ENCODE measurements at regions not wholly inside any gene's neighbourhood (a gene's known extent, or its start where the extent isn't known, plus 50 kb on each side); places are given as distances from the start of the nearest gene placed in this dataset.

- Histone ChIP-seq H3K4me3 (no peak overlapping the region), H3K27ac (no peak overlapping the region), H3K9me3 (peaks cover 0 to 6% of the 10 kb centered on the region in 2 donors), H3K4me1 (no peaks in the 10 kb centered on the region), H3K27me3 (no peaks in the 10 kb centered on the region), H3K36me3 (no peaks in the 10 kb centered on the region)
- TF ChIP-seq, protein P1, sequence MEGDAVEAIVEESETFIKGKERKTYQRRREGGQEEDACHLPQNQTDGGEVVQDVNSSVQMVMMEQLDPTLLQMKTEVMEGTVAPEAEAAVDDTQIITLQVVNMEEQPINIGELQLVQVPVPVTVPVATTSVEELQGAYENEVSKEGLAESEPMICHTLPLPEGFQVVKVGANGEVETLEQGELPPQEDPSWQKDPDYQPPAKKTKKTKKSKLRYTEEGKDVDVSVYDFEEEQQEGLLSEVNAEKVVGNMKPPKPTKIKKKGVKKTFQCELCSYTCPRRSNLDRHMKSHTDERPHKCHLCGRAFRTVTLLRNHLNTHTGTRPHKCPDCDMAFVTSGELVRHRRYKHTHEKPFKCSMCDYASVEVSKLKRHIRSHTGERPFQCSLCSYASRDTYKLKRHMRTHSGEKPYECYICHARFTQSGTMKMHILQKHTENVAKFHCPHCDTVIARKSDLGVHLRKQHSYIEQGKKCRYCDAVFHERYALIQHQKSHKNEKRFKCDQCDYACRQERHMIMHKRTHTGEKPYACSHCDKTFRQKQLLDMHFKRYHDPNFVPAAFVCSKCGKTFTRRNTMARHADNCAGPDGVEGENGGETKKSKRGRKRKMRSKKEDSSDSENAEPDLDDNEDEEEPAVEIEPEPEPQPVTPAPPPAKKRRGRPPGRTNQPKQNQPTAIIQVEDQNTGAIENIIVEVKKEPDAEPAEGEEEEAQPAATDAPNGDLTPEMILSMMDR (IDR thresholded peaks at IDR 0.05) = no peak
- no peak for DNase-seq (ENCODE audit: low spot score)
Observed at GRCh38 chr5:167678481-167678880, 613.0 kb upstream of the WWC1 start.

GRCh38 chr5:167684251-167684650 lies 607.2 kb upstream of the WWC1 start:
- H3K27me3 ChIP-seq = no peaks in the 10 kb centered on the region
- no peaks in the 10 kb centered on the region for H3K36me3 ChIP-seq
- no peak overlapping the region for H3K4me3 ChIP-seq
- no peaks in the 10 kb centered on the region for H3K4me1 ChIP-seq
- no peaks in the 10 kb centered on the region for H3K9me3 ChIP-seq
- TF ChIP-seq, protein P1 (IDR thresholded peaks at IDR 0.05) = no peak
- no peak overlapping the region for H3K27ac ChIP-seq
- DNase-seq (ENCODE audit: low spot score) = no peak

DNA sequence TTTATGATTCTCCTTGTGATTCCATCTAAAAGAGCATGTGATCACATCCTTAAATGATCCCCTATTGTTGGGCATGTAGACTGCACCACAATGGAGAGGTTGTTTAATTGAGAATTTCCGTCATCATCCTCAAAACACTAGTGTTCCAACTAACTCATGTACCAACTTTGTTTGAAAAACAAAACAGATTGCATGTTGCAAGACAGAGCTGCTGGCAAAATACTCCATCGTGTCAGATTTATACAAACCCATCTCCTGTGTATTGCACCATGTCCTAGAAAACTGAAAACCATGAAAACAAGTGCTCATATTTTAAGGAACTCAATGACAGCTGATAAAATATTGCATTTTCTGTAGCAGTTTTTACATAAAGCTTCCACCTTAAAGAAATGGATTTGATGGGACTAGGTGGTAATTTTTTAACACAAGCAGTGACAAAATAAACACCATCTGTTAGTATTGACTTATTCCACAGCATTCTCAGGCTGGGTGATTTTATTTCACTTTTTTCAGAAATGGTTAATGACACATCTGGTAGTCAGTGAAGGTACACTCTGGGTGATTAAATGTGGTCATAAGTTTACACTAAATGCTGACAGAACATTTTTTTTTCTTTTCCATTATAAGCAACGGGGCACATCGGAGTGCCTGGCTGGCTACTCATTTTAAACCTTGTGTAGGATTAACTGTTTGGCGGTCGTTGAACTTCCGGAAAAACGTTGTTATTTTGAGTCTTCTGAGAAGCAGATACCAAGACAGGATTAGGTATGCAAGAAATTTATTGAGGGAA lies 602.9 kb upstream of the WWC1 start:
- Histone ChIP-seq H3K27ac (no peak overlapping the region), H3K9me3 (no peaks in the 10 kb centered on the region)
- TF ChIP-seq, protein P1 (IDR thresholded peaks at IDR 0.05) = no peak

GRCh38 chr5:167694325-167695147 lies 596.9 kb upstream of the WWC1 start:
- Histone ChIP-seq H3K36me3 (no peaks in the 10 kb centered on the region), H3K4me1 (no peaks in the 10 kb centered on the region), H3K9me3 (no peaks in the 10 kb centered on the region), H3K4me3 (no peak overlapping the region), H3K27ac (no peak overlapping the region), H3K27me3 (no peaks in the 10 kb centered on the region)
- TF ChIP-seq, protein P1 (IDR thresholded peaks at IDR 0.05) = no peak
- no peak for DNase-seq (ENCODE audit: low spot score)

More for the DNA sequence above, 602.9 kb upstream of the WWC1 start:
- DNase-seq (ENCODE audit: low spot score) = no peak
- no peaks in the 10 kb centered on the region for H3K4me1 ChIP-seq
- no peak overlapping the region for H3K4me3 ChIP-seq
- no peaks in the 10 kb centered on the region for H3K36me3 ChIP-seq
- H3K27me3 ChIP-seq = no peaks in the 10 kb centered on the region

DNA sequence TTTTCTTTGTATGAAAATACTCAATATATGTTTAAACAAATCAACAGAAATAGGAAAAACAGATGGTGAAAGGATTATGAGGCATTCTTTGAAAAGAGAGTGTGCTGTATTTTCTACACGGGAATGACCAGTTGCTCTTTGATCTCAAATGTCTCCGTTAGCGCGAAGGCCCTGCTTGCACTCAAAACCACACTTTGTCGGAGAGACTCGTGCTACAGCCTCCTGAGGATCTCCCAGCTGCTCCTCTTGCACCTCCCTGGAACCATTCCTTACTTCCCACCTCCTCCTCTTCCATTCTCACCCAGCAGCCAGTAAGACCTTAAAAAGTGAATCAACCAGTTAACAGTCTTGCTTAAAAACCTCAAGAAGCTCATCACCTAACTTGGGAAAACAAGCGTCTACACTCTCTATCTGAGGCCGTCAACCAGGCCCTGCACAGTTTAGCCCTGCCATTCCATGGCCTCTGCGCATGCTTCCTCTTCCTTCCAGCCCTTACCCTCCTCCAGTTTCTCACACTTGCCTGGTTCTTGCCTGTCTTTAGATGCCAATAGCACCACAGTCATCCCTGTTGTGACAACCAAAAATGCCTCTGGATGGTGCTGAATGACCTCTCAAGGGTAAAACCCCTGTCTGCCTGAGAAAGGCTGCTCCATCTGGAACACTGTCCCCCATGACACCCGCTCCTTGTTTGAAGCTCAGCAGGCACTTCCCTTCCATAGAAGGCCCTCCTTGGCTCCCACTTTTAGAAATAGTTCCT lies 594.7 kb upstream of the WWC1 start:
- H3K27ac ChIP-seq = no peak overlapping the region
- TF ChIP-seq, protein P1 (IDR thresholded peaks at IDR 0.05) = no peak
- no peaks in the 10 kb centered on the region for H3K9me3 ChIP-seq
- H3K4me1 ChIP-seq = no peaks in the 10 kb centered on the region
- no peaks in the 10 kb centered on the region for H3K36me3 ChIP-seq
- H3K4me3 ChIP-seq = no peak overlapping the region
- H3K27me3 ChIP-seq = no peaks in the 10 kb centered on the region
- no peak for DNase-seq (ENCODE audit: low spot score)
